ENCODE measurements at regions not wholly inside any gene's neighbourhood (a gene's known extent, or its start where the extent isn't known, plus 50 kb on each side); places are given as distances from the start of the nearest gene placed in this dataset.

DNA sequence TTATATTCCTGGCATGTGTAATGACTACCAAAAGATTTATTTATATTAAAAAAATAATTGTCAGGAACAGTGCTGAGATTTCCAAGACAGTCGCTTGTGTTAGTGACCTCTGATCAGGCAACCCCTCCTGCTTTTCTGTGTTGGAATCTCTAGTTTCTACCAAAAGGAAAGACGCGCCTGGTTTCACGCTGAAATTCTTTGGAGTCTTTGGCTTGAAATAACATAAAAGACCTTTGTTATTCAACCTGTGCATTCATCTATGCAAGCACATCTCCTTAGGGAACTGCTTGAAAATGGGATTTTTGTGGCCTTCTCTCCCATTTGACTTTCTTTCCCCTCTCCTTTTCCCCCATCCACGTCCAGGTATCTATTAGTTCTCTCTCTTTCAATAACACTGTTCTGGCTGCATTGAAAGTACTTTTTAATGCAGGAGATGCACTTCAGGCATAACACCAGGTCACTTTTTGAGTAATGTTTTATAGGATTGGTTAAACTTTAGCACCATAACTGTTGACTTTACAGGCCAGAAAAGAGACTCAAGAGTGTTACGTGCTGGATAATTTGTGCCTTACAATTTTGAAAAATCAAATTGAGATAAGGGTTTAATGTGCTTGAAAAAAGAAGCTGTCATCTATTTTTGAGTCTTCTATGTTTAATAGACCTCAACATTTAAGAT lies 172.7 kb downstream of the GPAT3 start:
- Histone ChIP-seq H3K4me2 (ENCODE audit: insufficient read depth, low read length) (no peak overlapping the region), H3K9me3 (replicated peaks; ENCODE audit: control insufficient read depth, insufficient read depth, low read length) (no peaks in the 10 kb centered on the region), H3K4me3 (replicated peaks in 1 of 3; ENCODE audit: insufficient read depth in 1 of 3, low read depth in 1 of 3, low read length in 3 of 3) (no peak overlapping the region), H3K9ac (replicated peaks; ENCODE audit: extremely low read depth, insufficient read depth, low read length) (no peak overlapping the region), H3K79me2 (ENCODE audit: control insufficient read depth, insufficient read depth, low read length) (no peaks in the 10 kb centered on the region), H4K20me1 (replicated peaks; ENCODE audit: control insufficient read depth, extremely low read depth, insufficient read depth, low read length) (no peaks in the 10 kb centered on the region), H3K9me1 (replicated peaks; ENCODE audit: control insufficient read depth, extremely low read depth, insufficient read depth, low read length) (no peaks in the 10 kb centered on the region), H3K27me3 (ENCODE audit: control insufficient read depth in 2 of 2, insufficient read depth in 2 of 2, low read length in 2 of 2) (peaks cover 1 to 4% of the 10 kb centered on the region in 2 experiments), H3K36me3 (ENCODE audit: control insufficient read depth in 2 of 2, extremely low read depth in 1 of 2, insufficient read depth in 2 of 2, low read length in 2 of 2) (no peaks in the 10 kb centered on the region), H3K27ac (ENCODE audit: insufficient read depth, low read depth, low read length) (no peak overlapping the region), H3K4me1 (ENCODE audit: control insufficient read depth, extremely low read depth, insufficient read depth, low read length) (no peaks in the 10 kb centered on the region), H2AFZ (ENCODE audit: low read depth, low read length) (no peak overlapping the region)
- POLR2A ChIA-PET, result no interaction called here
- dilution Hi-C loops (cut with MboI; ENCODE audit: extremely low pct_ligation_motif_present, low sequenced_read_pairs) (no loop called here), intact Hi-C loops (cut with micrococcal nuclease) (no loop called here)
- CTCF ChIA-PET, result no interaction called here
- no peak for FAIRE-seq
- TF ChIP-seq JUN (IDR thresholded peaks at IDR 0.05; ENCODE audit: borderline replicate concordance, insufficient read depth, insufficient read length, low read depth), result no peak
- TF ChIP-seq GATA2 (IDR thresholded peaks at IDR 0.05; ENCODE audit: insufficient read depth, insufficient read length, low read depth, low read length), result no peak
- TF ChIP-seq, protein P1, sequence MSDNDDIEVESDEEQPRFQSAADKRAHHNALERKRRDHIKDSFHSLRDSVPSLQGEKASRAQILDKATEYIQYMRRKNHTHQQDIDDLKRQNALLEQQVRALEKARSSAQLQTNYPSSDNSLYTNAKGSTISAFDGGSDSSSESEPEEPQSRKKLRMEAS (IDR thresholded peaks at IDR 0.05; ENCODE audit: insufficient read depth, insufficient read length), result no peak
- no peak for DNase-seq (ENCODE audit: low read depth, low spot score)
- no TSS peak for BruUV-seq (replicated peaks)

DNA sequence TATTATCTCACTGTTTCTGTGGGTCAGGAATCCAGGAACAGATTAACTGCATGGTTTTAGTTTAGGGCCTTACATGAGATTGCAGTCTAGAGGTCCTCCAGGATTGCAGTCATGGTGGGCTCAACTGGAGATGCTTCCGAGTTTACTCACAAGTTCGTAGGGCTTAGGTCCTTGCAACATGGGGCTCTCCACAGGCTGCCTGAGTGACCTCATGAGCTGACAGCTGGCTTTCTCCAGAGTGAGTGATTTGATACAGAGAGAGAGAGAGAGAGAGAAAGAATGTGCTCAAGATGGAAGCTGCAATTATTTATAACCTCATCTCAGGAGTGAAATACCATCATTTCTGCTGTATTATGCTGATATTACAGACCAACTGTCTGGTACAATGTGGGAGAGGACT lies 168.9 kb downstream of the GPAT3 start:
- TF ChIP-seq MYC (IDR thresholded peaks at IDR 0.05; ENCODE audit: low read depth, low read length), result no peak
- TF ChIP-seq, protein P2, sequence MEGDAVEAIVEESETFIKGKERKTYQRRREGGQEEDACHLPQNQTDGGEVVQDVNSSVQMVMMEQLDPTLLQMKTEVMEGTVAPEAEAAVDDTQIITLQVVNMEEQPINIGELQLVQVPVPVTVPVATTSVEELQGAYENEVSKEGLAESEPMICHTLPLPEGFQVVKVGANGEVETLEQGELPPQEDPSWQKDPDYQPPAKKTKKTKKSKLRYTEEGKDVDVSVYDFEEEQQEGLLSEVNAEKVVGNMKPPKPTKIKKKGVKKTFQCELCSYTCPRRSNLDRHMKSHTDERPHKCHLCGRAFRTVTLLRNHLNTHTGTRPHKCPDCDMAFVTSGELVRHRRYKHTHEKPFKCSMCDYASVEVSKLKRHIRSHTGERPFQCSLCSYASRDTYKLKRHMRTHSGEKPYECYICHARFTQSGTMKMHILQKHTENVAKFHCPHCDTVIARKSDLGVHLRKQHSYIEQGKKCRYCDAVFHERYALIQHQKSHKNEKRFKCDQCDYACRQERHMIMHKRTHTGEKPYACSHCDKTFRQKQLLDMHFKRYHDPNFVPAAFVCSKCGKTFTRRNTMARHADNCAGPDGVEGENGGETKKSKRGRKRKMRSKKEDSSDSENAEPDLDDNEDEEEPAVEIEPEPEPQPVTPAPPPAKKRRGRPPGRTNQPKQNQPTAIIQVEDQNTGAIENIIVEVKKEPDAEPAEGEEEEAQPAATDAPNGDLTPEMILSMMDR (IDR thresholded peaks at IDR 0.05; ENCODE audit: extremely low read depth in 1 of 2, insufficient read depth in 1 of 2, low read depth in 1 of 2, low read length in 2 of 2), result no peak
- TF ChIP-seq POLR2AphosphoS5 (IDR thresholded peaks at IDR 0.05; ENCODE audit: insufficient read depth, low read depth, low read length), result no peak
- TF ChIP-seq POLR2A (IDR thresholded peaks at IDR 0.05; ENCODE audit: low read depth, low read length), result no peak
- no peak for TF ChIP-seq FOS (IDR thresholded peaks at IDR 0.05; ENCODE audit: borderline replicate concordance, insufficient read depth, low read length)
- TF ChIP-seq EZH2 (IDR thresholded peaks at IDR 0.05; ENCODE audit: borderline replicate concordance, low read depth, low read length, severe bottlenecking), result no peak
- TF ChIP-seq JUN (IDR thresholded peaks at IDR 0.05; ENCODE audit: borderline replicate concordance, insufficient read depth, insufficient read length, low read depth), result no peak
- TF ChIP-seq GATA2 (IDR thresholded peaks at IDR 0.05; ENCODE audit: insufficient read depth, insufficient read length, low read depth, low read length), result no peak
- TF ChIP-seq, protein P1 (IDR thresholded peaks at IDR 0.05; ENCODE audit: insufficient read depth, insufficient read length), result no peak
- Histone ChIP-seq H4K20me1 (replicated peaks; ENCODE audit: control insufficient read depth, extremely low read depth, insufficient read depth, low read length) (no peaks in the 10 kb centered on the region), H3K9me3 (replicated peaks; ENCODE audit: control insufficient read depth, insufficient read depth, low read length) (no peaks in the 10 kb centered on the region), H3K4me3 (replicated peaks in 1 of 3; ENCODE audit: insufficient read depth in 1 of 3, low read depth in 1 of 3, low read length in 3 of 3) (no peak overlapping the region), H2AFZ (ENCODE audit: low read depth, low read length) (no peak overlapping the region), H3K27me3 (ENCODE audit: control insufficient read depth in 2 of 2, insufficient read depth in 2 of 2, low read length in 2 of 2) (peaks cover 0 to 2% of the 10 kb centered on the region in 2 experiments), H3K27ac (ENCODE audit: insufficient read depth, low read depth, low read length) (no peak overlapping the region), H3K9me1 (replicated peaks; ENCODE audit: control insufficient read depth, extremely low read depth, insufficient read depth, low read length) (no peaks in the 10 kb centered on the region), H3K4me1 (ENCODE audit: control insufficient read depth, extremely low read depth, insufficient read depth, low read length) (no peaks in the 10 kb centered on the region), H3K4me2 (ENCODE audit: insufficient read depth, low read length) (no peak overlapping the region), H3K9ac (replicated peaks; ENCODE audit: extremely low read depth, insufficient read depth, low read length) (no peak overlapping the region), H3K36me3 (ENCODE audit: control insufficient read depth in 2 of 2, extremely low read depth in 1 of 2, insufficient read depth in 2 of 2, low read length in 2 of 2) (no peaks in the 10 kb centered on the region), H3K79me2 (ENCODE audit: control insufficient read depth, insufficient read depth, low read length) (no peaks in the 10 kb centered on the region)
- FAIRE-seq (no peak), DNase-seq (ENCODE audit: low read depth, low spot score) (no peak)
- CTCF ChIA-PET, result no interaction called here
- BruUV-seq (replicated peaks), result no TSS peak
- dilution Hi-C loops (cut with MboI; ENCODE audit: extremely low pct_ligation_motif_present, low sequenced_read_pairs), result no loop called here
- POLR2A ChIA-PET, result no interaction called here
- intact Hi-C loops (cut with micrococcal nuclease), result no loop called here
